ENCODE measurements at regions not wholly inside any gene's neighbourhood (a gene's known extent, or its start where the extent isn't known, plus 50 kb on each side); places are given as distances from the start of the nearest gene placed in this dataset.

DNA sequence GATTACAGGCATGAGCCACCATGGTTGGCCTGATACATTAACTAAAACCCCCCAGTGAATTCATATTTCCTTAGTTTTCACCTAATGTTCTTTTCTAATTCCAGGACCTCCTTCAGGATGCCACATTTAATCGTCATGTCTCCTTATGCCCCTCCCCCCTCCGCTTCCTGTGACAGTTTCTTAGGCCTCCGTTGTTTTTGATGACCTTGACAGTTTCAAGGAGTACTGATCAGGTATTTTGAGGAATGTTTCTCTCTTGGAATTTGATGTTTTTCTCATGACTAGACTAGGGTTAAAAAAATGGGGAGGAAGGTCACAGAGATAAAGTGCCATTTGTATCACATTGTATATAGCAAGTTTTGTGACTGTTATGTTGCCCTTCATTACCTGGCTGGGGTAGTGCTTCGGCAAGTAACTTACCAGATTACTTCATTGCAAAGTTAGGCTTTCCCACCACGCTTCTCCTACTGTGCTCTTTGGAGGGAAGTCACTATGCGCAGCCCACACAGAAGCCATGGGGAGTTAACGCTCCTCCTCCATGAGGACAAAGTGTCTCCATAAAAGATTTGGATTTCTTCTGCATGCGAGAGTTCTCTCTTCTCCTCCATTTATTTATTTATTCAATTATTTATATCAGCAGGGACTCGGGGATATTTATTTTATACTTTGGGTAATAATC lies 99.5 kb downstream of the NCR2 start:
- ChIA-PET POLR2A (no interaction called here), CTCF (interaction anchor here (0.6 kb wide), 1 partner anchor 168 kb away, joined by 4 read pairs; no protein-coding TSS in a partner anchor)
- H3K4me3 Mint-ChIP-seq (ENCODE audit: unreplicated experiment): no peak overlapping the region
- intact Hi-C loops (cut with micrococcal nuclease): no loop called here
- no TSS peak for BruUV-seq (replicated peaks)
- H3K4me1 Mint-ChIP-seq (ENCODE audit: insufficient read depth, unreplicated experiment): peaks cover 6% of the 10 kb centered on the region
- no peak overlapping the region for H3K27ac Mint-ChIP-seq (ENCODE audit: low read depth, unreplicated experiment)
- DNase-seq (ENCODE audit: unreplicated experiment): no peak
- no peaks in the 10 kb centered on the region for H3K9me3 Mint-ChIP-seq (ENCODE audit: unreplicated experiment)
- H3K27me3 Mint-ChIP-seq (ENCODE audit: insufficient read depth, unreplicated experiment): peaks cover 37% of the 10 kb centered on the region
- H3K36me3 Mint-ChIP-seq (ENCODE audit: insufficient read depth, unreplicated experiment): no peaks in the 10 kb centered on the region
- TF ChIP-seq, protein P1, sequence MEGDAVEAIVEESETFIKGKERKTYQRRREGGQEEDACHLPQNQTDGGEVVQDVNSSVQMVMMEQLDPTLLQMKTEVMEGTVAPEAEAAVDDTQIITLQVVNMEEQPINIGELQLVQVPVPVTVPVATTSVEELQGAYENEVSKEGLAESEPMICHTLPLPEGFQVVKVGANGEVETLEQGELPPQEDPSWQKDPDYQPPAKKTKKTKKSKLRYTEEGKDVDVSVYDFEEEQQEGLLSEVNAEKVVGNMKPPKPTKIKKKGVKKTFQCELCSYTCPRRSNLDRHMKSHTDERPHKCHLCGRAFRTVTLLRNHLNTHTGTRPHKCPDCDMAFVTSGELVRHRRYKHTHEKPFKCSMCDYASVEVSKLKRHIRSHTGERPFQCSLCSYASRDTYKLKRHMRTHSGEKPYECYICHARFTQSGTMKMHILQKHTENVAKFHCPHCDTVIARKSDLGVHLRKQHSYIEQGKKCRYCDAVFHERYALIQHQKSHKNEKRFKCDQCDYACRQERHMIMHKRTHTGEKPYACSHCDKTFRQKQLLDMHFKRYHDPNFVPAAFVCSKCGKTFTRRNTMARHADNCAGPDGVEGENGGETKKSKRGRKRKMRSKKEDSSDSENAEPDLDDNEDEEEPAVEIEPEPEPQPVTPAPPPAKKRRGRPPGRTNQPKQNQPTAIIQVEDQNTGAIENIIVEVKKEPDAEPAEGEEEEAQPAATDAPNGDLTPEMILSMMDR (IDR thresholded peaks at IDR 0.05; ENCODE audit: unreplicated experiment): no peak

DNA sequence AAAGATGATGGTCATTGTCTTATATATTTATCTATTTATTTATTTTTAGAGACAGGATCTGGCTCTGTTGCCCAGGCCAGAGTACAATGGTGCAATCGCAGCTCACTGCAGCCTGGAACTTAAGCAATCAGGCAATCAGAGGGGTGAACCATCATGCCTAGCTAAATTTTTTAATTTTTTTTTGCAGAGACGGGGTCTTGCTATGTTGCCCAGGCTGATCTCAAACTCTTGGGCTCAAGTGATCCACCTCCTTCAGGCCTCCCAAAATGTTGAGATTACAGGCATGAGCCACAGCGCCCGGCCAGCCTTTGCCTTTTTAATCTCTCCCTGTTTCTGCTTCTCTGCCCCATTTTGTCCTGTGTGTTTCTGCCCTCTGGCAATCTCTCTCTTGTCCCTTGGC lies 102.2 kb downstream of the NCR2 start:
- TF ChIP-seq, protein P1 (IDR thresholded peaks at IDR 0.05; ENCODE audit: unreplicated experiment): no peak
- intact Hi-C loops (cut with micrococcal nuclease): no loop called here
- Mint-ChIP-seq H3K27ac (ENCODE audit: low read depth, unreplicated experiment) (no peak overlapping the region), H3K27me3 (ENCODE audit: insufficient read depth, unreplicated experiment) (peaks cover 56% of the 10 kb centered on the region), H3K9me3 (ENCODE audit: unreplicated experiment) (no peaks in the 10 kb centered on the region), H3K4me3 (ENCODE audit: unreplicated experiment) (no peak overlapping the region), H3K4me1 (ENCODE audit: insufficient read depth, unreplicated experiment) (no peaks in the 10 kb centered on the region), H3K36me3 (ENCODE audit: insufficient read depth, unreplicated experiment) (no peaks in the 10 kb centered on the region)
- ChIA-PET CTCF (interaction anchor here (1.7 kb wide), 1 partner anchor 12 kb away, joined by 9 read pairs; no protein-coding TSS in a partner anchor), POLR2A (no interaction called here)
- BruUV-seq (replicated peaks): no TSS peak
- no peak for DNase-seq (ENCODE audit: unreplicated experiment)

DNA sequence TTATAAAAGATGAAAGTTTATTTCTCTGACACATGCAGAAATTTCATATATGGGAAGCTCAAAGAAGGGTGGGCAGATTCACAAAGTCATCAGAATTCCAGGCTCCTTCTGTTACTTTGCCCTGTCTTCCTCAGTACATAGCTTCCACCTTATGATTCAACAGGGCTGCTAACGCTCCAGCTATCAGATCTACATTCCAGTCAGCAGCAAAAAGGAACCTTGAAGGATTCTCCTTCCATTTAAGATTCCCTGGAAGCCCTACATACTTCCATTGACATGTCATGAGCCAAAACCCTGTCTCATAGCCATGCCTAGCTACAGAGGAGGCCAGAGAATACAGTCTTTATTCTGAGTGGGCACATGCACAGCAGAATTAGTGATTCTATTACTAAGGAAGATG lies 103.3 kb downstream of the NCR2 start:
- BruUV-seq (replicated peaks): no TSS peak
- H3K27ac Mint-ChIP-seq (ENCODE audit: low read depth, unreplicated experiment): no peak overlapping the region
- H3K27me3 Mint-ChIP-seq (ENCODE audit: insufficient read depth, unreplicated experiment): peaks cover 64% of the 10 kb centered on the region
- intact Hi-C loops (cut with micrococcal nuclease): no loop called here
- H3K9me3 Mint-ChIP-seq (ENCODE audit: unreplicated experiment): no peaks in the 10 kb centered on the region
- TF ChIP-seq, protein P1 (IDR thresholded peaks at IDR 0.05; ENCODE audit: unreplicated experiment): no peak
- H3K4me1 Mint-ChIP-seq (ENCODE audit: insufficient read depth, unreplicated experiment): no peaks in the 10 kb centered on the region
- no peaks in the 10 kb centered on the region for H3K36me3 Mint-ChIP-seq (ENCODE audit: insufficient read depth, unreplicated experiment)
- ChIA-PET POLR2A (interaction anchor here (0.5 kb wide), 1 partner anchor 10 kb away, joined by 3 read pairs; no protein-coding TSS in a partner anchor), CTCF (interaction anchor here (1.7 to 2.0 kb wide), 2 partner anchors 14 to 18 kb away, joined by 5 to 9 read pairs; no protein-coding TSS in a partner anchor)
- DNase-seq (ENCODE audit: unreplicated experiment): no peak
- no peak overlapping the region for H3K4me3 Mint-ChIP-seq (ENCODE audit: unreplicated experiment)

DNA sequence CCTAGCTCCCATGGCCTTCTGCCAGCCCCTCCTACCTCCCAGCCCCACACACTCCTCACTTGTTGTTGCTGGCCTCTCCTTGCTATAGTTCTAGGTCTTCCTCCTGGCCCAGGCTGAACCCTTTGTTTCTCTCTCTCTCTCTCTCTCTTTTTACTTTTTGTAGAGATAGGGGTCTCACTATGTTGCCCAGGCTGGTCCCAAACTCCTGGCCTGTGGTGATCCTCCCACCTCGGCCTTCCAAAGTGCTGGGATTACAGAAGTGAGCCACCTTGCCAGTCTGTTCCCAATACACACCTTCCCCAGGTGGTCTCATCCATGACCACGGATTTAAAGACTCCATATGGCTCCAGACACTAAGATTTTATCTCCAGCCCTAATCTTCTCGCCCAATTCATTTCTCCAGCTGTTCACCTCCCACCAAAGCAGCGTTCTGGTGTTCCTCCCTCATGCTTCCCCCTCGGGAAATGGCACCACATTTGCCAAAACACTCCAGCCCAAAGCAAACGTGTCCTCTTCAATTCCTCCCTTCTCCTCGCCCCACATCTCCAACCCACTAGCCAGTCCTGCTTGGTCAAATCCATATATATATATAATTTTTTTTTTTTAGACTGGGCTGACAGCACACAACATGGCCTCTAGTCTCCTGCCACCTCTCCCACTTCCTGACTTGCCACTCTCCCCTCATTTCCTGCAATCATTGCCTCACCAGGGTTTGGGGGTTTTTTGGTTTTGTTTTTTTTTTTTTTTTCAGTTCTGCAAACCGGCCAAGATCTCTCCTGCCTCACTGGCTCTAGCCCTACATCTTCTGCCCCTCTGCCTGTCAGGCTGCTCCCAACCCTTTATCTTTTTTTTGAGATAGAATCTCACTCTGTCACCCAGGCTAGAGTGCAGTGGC lies 104.4 kb downstream of the NCR2 start:
- Mint-ChIP-seq H3K27me3 (ENCODE audit: insufficient read depth, unreplicated experiment) (peaks cover 74% of the 10 kb centered on the region), H3K4me3 (ENCODE audit: unreplicated experiment) (no peak overlapping the region), H3K27ac (ENCODE audit: low read depth, unreplicated experiment) (no peak overlapping the region), H3K9me3 (ENCODE audit: unreplicated experiment) (no peaks in the 10 kb centered on the region), H3K4me1 (ENCODE audit: insufficient read depth, unreplicated experiment) (no peaks in the 10 kb centered on the region), H3K36me3 (ENCODE audit: insufficient read depth, unreplicated experiment) (no peaks in the 10 kb centered on the region)
- DNase-seq (ENCODE audit: unreplicated experiment): no peak
- ChIA-PET CTCF (interaction anchor here (0.6 to 2.0 kb wide), 3 partner anchors 12 to 19 kb away, joined by 3 to 5 read pairs (median 4); no protein-coding TSS in a partner anchor), POLR2A (no interaction called here)
- intact Hi-C loops (cut with micrococcal nuclease): no loop called here
- no TSS peak for BruUV-seq (replicated peaks)
- TF ChIP-seq, protein P1 (IDR thresholded peaks at IDR 0.05; ENCODE audit: unreplicated experiment): no peak

Measured in MCF 10A (cell line).